ENCODE measurements at regions not wholly inside any gene's neighbourhood (a gene's known extent, or its start where the extent isn't known, plus 50 kb on each side); places are given as distances from the start of the nearest gene placed in this dataset.
A peak's percentile ranks its signal among the peaks of the same experiment; 100 is the strongest.

DNA sequence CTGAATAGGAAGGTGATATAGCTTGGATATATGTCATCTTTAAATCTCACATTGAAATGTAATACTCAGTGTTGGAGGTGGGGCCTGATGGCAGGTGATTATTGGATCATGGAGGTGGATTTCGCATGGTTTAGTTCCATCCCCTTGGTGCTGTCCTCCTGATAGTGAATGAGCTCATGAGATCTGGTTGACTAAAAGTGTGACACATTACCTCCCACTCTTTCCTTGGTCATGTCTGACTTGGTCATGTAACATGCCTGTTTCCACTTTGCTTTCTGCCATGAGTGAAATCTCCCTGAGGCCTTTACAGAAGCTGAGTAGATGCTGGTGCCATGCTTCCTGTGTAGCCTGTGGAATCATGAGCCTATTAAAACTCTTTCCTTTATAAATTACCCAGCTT is 664.5 kb upstream of the NR5A2 start:
- DNase-seq: no peak

- no peak for DNase-seq
Observed at GRCh38 chr1:199373139-199373538, 654.4 kb upstream of the NR5A2 start.

- DNase-seq: no peak
Observed at GRCh38 chr1:199377211-199377610, 650.3 kb upstream of the NR5A2 start.

- no peak for DNase-seq
Observed at GRCh38 chr1:199383793-199384192, 643.7 kb upstream of the NR5A2 start.

- DNase-seq: no peak
Observed at GRCh38 chr1:199394856-199395255, 632.7 kb upstream of the NR5A2 start.

- no peak for DNase-seq
Observed at GRCh38 chr1:199396456-199396855, 631.1 kb upstream of the NR5A2 start.

DNA sequence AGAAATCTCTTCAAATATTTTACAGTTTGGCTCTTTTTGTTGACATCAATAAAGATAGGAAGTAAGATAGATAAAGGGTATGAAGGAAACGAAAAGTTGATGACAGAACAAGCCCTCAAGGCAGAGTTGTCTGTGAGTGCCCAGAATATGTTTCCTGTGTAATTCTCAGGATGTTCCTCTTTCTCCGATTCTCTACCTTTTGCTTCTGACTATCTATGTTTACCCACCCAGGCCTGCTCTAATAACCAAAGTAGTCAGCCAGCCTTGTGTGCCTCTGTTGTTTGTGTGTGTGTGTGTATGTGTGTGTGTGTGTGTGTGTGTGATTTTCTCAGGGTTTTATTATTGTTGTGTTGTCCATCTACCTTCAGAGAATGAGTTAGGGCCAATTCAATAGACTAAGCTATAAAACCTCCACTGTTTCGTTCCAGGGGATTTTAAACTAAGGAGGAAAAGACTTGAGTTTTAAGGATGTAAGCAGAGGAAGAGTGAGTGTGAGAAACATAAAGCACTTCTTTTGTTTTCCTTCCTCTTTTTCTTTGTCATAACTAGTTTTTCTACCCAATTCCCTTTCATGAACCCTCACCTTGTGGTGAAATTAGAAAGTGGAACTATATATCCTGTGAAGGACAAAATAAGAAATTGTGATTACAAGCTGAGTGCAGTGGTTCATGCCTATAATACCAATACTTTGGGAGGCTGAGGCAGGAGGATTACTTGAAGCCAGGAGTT is 627.4 kb upstream of the NR5A2 start:
- DNase-seq: no peak

GRCh38 chr1:199403531-199404116 is 623.9 kb upstream of the NR5A2 start:
- no peak for DNase-seq

- no peak for DNase-seq
Observed at GRCh38 chr1:199404191-199404590, 623.3 kb upstream of the NR5A2 start.

GRCh38 chr1:199404976-199405375 is 622.5 kb upstream of the NR5A2 start:
- no peak for DNase-seq

DNA sequence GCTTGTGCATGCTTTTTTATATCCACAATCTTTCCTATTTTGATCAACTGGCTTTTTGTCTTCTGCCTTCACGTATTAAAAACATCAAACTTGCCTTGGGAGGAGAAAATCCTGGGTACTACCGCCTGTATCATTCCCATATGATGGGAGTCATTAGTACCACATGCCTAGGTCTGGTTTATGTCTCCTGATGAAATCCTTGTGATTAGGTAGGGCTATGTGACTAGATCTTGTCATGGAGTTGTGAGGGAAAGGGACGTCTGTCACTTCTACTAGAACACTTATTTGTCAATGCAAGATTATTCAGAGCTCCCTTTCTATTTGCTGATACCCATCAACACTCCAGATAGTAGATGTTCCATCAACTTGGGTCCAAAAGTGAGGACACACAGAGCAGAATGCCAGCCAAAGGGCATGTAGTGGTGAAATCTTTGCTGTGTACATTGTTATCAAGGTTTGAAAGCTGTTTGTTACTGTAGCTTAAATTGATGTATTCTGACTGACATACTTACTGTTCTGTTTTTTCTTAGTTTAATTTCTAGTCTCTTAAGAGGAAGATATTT is 621.8 kb upstream of the NR5A2 start:
- no peak for DNase-seq

GRCh38 chr1:199410462-199410861 is 617.0 kb upstream of the NR5A2 start:
- no peak for DNase-seq

DNA sequence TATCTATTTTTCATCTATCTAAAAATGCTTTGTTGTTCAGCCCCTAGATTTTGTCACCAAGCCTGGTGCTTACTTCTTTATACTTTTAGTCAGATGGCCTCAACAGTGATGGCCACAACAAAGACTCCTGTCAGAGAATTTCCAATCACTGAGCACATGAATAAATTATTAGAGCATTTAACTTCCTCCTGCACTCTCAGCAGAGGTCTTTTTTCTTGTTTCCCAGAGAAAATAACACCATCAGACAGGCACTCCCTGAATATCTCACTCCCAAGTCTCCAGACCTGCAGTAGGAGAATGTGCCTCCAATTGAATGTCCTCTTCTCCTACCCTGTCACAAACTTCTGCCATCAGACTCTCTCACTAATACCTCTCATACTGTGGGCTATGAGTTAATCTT is 616.0 kb upstream of the NR5A2 start:
- peak; percentile 44 for DNase-seq

- no peak for DNase-seq
Observed at GRCh38 chr1:199422206-199422605, 605.3 kb upstream of the NR5A2 start.

GRCh38 chr1:199447906-199448305 is 579.6 kb upstream of the NR5A2 start:
- DNase-seq: no peak

DNA sequence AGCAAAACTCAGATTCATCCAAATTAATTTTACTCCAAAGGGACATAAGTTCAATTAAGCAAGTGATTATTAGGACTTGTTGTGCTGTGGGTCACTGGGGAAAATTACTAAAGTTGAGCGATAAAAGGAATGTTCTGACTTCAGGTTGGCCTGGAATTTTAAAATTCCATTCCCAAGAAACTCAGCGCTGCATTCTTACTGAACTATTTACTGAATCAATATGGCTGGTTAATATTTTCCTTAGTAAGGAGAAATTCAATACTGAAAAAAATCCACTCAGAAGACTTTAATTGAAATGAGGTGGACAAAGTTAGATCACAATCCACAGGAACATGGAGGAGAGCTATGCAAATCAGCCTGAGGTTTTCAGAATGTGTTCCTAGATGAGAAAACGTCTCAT is 578.9 kb upstream of the NR5A2 start:
- no peak for DNase-seq

GRCh38 chr1:199449221-199449620 is 578.3 kb upstream of the NR5A2 start:
- no peak for DNase-seq

DNA sequence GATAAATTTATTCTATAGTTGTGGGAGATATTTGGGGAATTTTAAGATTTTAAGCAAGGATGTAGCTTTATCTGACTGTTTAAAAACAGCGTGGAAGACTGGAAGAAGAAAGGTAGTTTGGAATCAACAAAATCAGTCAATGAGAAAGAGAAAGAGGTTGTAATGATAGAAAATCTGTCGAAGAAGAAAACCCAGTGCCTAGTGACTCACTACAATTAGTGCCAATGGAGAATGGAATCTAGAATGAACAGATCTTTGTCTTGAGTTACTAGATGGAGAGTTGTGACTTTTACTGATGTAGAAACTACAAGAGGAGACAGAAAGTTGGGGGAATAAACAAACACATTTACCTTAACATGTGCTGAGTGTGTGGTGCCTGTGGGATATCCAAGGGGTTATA is 577.8 kb upstream of the NR5A2 start:
- DNase-seq: no peak

DNA sequence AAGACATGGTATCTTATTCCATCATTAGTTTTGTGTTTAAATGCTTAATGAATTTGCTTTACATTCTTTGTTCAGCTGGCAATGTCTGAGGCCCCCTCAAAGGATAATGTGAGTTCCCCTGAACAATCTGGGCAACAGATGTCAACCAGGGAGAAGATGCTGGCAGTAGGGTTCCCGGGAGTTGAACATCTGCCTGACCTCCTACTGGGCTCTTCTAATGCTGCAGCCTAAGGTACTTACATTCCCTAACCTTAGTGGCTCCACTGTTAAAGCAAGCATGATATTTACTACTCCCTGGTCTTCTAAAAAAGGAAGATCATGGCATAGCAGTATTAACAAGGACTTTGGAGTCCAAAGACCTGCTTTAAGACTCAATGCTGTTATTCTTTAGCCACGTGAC is 574.9 kb upstream of the NR5A2 start:
- no peak for DNase-seq

DNA sequence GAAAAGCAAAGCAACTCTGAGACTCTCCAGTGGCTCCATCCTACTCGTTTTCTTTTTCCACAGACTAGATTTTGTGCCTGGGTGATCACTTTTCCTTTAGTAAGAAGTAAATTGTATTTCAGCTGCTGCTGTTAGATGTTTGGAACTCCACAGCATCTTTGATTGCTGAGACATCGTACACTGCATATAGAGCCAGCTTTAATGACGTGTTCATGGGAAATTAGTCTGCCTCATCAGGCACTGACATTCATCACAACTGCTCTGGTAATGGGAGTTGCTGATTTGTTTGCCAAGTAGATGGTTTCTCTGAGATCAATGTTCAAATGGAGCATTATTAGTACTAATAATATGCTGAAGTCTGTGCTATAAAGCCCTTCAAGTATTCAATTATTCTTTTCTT is 573.8 kb upstream of the NR5A2 start:
- DNase-seq: peak; percentile 19

DNA sequence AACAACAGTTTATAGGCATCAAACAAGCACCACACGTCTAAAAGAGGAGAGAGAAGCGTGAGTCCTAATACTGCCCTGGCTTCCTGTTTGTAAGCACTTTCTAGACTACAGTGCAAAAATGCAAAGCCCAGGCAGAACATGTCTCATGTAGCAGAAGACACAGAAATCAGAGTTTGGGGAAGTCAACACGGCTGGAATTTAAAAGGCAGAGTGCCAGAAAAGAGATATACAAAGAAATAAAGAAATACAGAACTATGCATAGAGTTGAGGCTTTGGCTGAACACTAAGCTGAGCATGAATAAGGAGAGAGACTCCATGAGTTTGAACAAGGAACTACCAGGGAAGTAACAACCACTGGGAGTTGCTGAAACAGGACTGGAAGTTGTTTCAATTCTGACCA is 566.6 kb upstream of the NR5A2 start:
- DNase-seq: no peak

- DNase-seq: no peak
Observed at GRCh38 chr1:199463521-199464127, 563.9 kb upstream of the NR5A2 start.

DNA sequence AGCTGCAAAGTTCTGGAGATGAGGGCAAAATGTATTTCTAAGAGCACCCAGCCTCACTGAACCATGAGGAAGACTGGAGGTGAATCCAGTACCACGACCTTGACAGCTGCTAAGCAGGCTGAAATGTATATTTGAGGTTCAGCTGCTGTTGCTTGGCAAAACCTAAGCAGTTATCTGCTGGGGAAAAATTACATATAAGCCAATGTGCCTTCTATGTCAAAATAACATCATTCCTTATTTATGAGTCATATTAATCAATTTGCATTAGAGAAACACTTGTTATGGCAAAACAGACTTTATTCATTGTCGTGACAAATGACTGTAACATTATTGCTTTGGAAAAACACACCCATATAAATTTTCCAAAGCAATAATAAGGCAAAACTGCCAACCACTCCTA is 560.5 kb upstream of the NR5A2 start:
- no peak for DNase-seq

GRCh38 chr1:199472018-199472417 is 555.5 kb upstream of the NR5A2 start:
- DNase-seq: no peak

All from retina (tissue), 1 donor.